GM12878 (cell line): ENCODE measurements at regions not wholly inside any gene's neighbourhood (a gene's known extent, or its start where the extent isn't known, plus 50 kb on each side); places are given as distances from the start of the nearest gene placed in this dataset.

Source experiments
- IRF3 ChIP-seq: fragments of 450-650 bp; IDR thresholded peaks from 2 replicates; pipeline ENCODE4 v1.6.1; 2014; ENCODE audit warnings: mild to moderate bottlenecking
- MXI1 ChIP-seq: fragments of 150-350 bp; IDR thresholded peaks from 2 replicates; pipeline ENCODE4 v1.6.1; 2011; ENCODE audit warnings: low read depth, mild to moderate bottlenecking, inconsistent platforms, low read length, improper control_type of control experiment
- PAX8 ChIP-seq: fragments of 450-650 bp; IDR thresholded peaks from 2 replicates; pipeline ENCODE4 v1.6.1; 2017; ENCODE audit warnings: mild to moderate bottlenecking, moderate library complexity
- SREBF2 ChIP-seq: IDR thresholded peaks from 2 replicates; pipeline ENCODE4 v1.6.1; 2012; ENCODE audit warnings: mild to moderate bottlenecking, low read length
- TF ChIP-seq, protein P1 (sequence below): fragments of 450-650 bp; IDR thresholded peaks from 2 replicates; pipeline ENCODE4 v1.6.1; 2017; ENCODE audit warnings: mild to moderate bottlenecking, moderate library complexity
- TF ChIP-seq, protein P2 (sequence below): fragments of 450-650 bp; IDR thresholded peaks from 2 replicates; pipeline ENCODE4 v1.6.1; 2016; ENCODE audit warnings: mild to moderate bottlenecking
- TF ChIP-seq, protein P3 (sequence below): IDR thresholded peaks from 2 replicates; pipeline ENCODE4 v1.6.1; 2012; ENCODE audit warnings: low read depth, low read length, improper control_type of control experiment
- TF ChIP-seq, protein P4 (sequence below): fragments of 450-650 bp; IDR thresholded peaks from 2 replicates; pipeline ENCODE4 v1.6.1; 2017; ENCODE audit warnings: mild to moderate bottlenecking

DNA sequence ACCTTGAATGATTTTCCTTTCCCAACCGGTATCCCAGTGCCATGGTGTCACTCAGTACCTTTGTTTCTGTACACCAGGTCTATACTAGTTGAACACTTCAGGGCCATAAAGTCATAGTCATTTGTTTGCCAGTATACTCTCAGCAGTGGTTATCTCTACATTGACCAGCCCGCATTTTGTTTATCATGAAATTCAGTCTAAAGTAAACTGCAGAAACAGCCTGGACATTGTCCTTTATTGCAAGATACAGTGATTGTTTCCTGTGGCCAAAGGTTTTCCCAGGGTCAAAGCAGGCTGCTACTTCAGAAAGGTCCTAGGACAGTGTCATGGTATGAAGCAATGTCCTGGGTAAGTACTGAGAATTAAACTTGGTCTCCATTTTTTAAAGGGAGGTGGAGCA, 407.4 kb downstream of the RWDD3 start (continued):
- TF ChIP-seq, protein P1, sequence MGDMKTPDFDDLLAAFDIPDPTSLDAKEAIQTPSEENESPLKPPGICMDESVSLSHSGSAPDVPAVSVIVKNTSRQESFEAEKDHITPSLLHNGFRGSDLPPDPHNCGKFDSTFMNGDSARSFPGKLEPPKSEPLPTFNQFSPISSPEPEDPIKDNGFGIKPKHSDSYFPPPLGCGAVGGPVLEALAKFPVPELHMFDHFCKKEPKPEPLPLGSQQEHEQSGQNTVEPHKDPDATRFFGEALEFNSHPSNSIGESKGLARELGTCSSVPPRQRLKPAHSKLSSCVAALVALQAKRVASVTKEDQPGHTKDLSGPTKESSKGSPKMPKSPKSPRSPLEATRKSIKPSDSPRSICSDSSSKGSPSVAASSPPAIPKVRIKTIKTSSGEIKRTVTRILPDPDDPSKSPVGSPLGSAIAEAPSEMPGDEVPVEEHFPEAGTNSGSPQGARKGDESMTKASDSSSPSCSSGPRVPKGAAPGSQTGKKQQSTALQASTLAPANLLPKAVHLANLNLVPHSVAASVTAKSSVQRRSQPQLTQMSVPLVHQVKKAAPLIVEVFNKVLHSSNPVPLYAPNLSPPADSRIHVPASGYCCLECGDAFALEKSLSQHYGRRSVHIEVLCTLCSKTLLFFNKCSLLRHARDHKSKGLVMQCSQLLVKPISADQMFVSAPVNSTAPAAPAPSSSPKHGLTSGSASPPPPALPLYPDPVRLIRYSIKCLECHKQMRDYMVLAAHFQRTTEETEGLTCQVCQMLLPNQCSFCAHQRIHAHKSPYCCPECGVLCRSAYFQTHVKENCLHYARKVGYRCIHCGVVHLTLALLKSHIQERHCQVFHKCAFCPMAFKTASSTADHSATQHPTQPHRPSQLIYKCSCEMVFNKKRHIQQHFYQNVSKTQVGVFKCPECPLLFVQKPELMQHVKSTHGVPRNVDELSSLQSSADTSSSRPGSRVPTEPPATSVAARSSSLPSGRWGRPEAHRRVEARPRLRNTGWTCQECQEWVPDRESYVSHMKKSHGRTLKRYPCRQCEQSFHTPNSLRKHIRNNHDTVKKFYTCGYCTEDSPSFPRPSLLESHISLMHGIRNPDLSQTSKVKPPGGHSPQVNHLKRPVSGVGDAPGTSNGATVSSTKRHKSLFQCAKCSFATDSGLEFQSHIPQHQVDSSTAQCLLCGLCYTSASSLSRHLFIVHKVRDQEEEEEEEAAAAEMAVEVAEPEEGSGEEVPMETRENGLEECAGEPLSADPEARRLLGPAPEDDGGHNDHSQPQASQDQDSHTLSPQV: no peak
- TF ChIP-seq IRF3 (no peak), SREBF2 (no peak), PAX8 (no peak), MXI1 (no peak)
- TF ChIP-seq, protein P2, sequence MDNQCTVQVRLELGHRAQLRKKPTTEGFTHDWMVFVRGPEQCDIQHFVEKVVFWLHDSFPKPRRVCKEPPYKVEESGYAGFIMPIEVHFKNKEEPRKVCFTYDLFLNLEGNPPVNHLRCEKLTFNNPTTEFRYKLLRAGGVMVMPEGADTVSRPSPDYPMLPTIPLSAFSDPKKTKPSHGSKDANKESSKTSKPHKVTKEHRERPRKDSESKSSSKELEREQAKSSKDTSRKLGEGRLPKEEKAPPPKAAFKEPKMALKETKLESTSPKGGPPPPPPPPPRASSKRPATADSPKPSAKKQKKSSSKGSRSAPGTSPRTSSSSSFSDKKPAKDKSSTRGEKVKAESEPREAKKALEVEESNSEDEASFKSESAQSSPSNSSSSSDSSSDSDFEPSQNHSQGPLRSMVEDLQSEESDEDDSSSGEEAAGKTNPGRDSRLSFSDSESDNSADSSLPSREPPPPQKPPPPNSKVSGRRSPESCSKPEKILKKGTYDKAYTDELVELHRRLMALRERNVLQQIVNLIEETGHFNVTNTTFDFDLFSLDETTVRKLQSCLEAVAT: no peak
- TF ChIP-seq, protein P3, sequence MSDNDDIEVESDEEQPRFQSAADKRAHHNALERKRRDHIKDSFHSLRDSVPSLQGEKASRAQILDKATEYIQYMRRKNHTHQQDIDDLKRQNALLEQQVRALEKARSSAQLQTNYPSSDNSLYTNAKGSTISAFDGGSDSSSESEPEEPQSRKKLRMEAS: no peak
- TF ChIP-seq, protein P4, sequence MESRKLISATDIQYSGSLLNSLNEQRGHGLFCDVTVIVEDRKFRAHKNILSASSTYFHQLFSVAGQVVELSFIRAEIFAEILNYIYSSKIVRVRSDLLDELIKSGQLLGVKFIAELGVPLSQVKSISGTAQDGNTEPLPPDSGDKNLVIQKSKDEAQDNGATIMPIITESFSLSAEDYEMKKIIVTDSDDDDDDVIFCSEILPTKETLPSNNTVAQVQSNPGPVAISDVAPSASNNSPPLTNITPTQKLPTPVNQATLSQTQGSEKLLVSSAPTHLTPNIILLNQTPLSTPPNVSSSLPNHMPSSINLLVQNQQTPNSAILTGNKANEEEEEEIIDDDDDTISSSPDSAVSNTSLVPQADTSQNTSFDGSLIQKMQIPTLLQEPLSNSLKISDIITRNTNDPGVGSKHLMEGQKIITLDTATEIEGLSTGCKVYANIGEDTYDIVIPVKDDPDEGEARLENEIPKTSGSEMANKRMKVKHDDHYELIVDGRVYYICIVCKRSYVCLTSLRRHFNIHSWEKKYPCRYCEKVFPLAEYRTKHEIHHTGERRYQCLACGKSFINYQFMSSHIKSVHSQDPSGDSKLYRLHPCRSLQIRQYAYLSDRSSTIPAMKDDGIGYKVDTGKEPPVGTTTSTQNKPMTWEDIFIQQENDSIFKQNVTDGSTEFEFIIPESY: no peak
- TF ChIP-seq, all 136 proteins: peak for 0
